Astrocyte of the spinal cord (primary cell): ENCODE measurements at regions not wholly inside any gene's neighbourhood (a gene's known extent, or its start where the extent isn't known, plus 50 kb on each side); places are given as distances from the start of the nearest gene placed in this dataset.
"Not testable (repeated sequence)": the region's sequence is repeated elsewhere in the genome, so short reads cannot be mapped to it uniquely, and the experiment has no call there.

Source experiments
- DNase-seq: peaks from one replicate; pipeline ENCODE4 v3.0.0; 2011; ENCODE audit warnings: low read depth, low spot score
- H3K4me3 ChIP-seq: 2 replicates; pipeline ENCODE4 v1.5.1; 2011; ENCODE audit warnings: low read depth, mild to moderate bottlenecking, low read length, moderate library complexity
- in situ Hi-C: cut with HindIII; loops from 2 replicates; pipeline ENCODE4 v1.10.0; 2017; ENCODE audit warnings: low sequenced_read_pairs
- TF ChIP-seq, protein P1 (sequence below): IDR thresholded peaks from 2 replicates; pipeline ENCODE4 v1.5.1; 2012; ENCODE audit warnings: low read depth, mild to moderate bottlenecking, low read length, inconsistent platforms

DNA sequence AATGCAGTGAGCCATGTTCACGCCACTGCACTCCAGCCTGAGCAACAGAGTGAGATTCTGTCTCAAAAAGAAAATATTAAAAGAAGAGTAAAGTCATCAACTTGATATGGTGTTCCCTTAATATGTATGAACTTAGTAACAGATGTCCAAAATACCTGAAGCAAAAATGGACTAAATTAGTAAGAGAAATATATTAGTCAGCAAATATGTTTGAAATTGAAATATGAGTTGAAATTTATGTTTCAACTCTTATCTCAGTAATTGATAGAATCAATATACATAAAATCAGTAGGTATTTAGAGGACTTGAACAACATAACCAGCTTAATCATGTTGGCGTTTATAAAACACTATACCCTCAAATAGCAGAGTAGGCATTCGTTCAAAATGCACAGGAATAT is 668.5 kb downstream of the ISL1 start:
- H3K4me3 ChIP-seq: no peak overlapping the region
- DNase-seq: no peak
- TF ChIP-seq, protein P1, sequence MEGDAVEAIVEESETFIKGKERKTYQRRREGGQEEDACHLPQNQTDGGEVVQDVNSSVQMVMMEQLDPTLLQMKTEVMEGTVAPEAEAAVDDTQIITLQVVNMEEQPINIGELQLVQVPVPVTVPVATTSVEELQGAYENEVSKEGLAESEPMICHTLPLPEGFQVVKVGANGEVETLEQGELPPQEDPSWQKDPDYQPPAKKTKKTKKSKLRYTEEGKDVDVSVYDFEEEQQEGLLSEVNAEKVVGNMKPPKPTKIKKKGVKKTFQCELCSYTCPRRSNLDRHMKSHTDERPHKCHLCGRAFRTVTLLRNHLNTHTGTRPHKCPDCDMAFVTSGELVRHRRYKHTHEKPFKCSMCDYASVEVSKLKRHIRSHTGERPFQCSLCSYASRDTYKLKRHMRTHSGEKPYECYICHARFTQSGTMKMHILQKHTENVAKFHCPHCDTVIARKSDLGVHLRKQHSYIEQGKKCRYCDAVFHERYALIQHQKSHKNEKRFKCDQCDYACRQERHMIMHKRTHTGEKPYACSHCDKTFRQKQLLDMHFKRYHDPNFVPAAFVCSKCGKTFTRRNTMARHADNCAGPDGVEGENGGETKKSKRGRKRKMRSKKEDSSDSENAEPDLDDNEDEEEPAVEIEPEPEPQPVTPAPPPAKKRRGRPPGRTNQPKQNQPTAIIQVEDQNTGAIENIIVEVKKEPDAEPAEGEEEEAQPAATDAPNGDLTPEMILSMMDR: no peak
- in situ Hi-C loops: no loop called here

DNA sequence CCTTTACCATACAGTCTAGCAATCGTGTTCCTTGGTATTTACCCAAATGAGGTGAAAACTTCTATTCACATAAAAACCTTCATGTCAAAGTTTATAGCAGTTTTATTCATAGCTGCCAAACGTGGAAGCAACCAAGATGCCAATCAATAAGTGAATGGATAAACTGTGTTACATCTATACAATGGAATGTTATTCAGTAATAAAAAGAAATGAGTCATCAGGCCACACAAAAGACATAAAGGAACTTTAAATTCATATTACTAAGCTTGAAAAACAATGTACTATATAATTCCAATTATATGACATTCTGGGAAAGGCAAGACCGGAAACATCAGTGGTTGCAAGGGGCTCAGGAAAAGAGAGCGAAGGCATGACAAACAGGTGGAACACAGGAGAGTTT is 679.9 kb downstream of the ISL1 start:
- in situ Hi-C loops: no loop called here
- no peak for DNase-seq
- H3K4me3 ChIP-seq: no peak overlapping the region
- TF ChIP-seq, protein P1: no peak

DNA sequence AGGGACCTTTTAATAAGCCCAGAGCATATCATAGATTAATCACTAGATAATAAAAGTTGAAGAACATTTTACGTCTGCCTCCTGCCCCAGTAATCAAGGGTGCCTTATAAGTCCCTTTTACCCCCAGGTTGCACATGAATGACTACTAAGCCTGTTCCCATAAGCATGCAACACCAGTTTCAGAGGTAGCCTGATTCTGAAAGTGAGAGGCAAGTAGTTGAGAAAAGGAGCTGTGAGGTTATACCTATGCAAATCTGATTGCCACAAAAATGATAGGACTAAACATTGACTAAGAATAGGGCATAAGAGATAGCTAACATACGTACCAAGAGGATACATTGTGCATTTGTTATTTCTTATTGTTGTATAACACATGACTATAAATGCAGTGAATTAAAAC is 681.9 kb downstream of the ISL1 start:
- H3K4me3 ChIP-seq: no peak overlapping the region
- no peak for DNase-seq
- TF ChIP-seq, protein P1: no peak
- in situ Hi-C loops: no loop called here

DNA sequence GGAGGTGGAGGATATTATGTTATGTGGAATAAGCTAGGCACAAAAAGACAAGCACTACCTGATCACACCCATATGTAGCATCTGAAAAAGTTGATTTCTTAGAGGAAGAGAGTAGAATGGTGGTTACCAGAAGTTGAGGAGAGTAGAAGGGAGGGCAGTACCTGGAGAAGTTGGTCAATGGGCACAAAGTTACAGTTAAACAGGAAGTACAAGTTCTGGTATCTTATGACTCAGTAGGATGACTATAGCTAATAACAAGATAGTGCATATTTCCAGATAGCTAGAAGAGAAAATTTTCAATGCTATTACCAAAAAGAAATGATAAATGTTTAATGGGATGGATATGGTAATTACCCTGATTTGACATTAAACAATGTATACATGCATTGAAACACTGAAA is 686.7 kb downstream of the ISL1 start:
- in situ Hi-C loops: no loop called here
- H3K4me3 ChIP-seq: no peak overlapping the region
- DNase-seq: no peak
- TF ChIP-seq, protein P1: no peak

DNA sequence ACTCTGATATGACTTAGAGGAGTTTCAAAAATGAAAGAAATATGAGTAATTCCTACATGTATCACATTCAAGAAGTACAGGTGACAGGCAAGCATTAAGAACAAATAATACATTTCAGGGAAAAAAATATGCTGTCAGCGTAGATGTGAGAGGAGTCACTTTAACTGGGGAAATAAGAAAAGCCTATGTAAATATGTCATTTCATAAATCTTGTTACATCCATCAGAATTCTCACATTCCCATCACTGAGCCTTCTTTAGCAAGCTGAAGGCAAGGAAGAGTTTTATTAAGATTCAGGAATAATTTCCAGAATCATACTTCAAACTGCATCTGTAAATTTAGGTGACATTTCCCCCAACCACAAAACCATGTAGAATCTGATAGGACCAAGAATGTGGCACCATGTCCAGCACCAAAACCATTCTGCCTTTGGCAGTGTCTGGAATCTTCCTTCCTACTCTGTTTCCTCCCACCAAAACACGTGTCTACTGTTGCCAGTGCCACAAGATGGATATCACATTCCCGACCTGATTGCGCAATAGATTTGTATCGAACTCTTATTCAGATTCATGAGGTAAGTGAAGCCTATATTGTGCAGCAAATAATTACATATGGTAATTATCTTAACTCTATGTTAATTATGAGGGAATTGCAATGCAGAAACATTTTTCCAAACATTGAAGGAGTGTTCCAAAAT is 690.9 kb downstream of the ISL1 start:
- DNase-seq: no peak
- H3K4me3 ChIP-seq: no peak overlapping the region
- in situ Hi-C loops: no loop called here
- TF ChIP-seq, protein P1: no peak

DNA sequence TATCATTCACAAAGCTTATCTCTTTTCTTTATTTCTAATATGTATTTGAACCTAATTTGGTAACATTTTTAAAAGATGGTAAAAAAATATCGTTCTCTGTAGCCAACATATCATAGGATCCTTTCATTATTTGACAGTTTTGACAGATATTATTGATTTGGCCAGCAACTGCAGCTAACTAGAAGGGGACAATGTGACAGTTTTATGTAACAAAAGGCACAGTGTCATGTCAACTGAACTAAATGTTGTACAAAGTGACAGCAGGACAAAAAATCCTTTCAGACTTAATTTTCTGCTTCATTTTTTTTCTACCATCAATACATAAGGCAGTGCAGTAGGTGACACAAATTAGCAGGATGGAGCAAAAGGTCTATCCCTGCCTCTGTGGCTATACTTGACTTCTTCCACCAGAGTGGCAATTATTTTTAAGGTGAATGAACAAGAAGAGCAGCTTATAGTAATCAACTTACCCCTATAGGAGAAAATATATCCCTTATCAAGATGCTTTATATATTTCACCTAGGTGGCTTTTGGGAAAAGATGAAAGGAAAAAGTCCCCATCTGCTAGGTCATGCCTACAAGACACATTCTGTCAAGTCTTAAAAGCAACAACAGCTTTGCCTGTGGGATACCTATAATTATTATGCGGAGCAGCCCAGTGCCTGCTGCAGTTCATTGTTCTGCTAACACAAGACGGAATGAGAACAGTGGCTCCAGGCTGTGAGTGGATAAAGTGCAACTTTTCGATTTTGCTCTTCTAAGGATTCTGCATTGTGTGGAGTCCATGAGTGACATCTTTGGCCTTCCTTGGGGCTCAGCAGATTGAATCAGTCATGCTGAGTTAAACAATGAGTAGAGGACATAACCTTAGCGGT is 694.9 kb downstream of the ISL1 start:
- H3K4me3 ChIP-seq: no peak overlapping the region
- TF ChIP-seq, protein P1: no peak
- in situ Hi-C loops: no loop called here

DNA sequence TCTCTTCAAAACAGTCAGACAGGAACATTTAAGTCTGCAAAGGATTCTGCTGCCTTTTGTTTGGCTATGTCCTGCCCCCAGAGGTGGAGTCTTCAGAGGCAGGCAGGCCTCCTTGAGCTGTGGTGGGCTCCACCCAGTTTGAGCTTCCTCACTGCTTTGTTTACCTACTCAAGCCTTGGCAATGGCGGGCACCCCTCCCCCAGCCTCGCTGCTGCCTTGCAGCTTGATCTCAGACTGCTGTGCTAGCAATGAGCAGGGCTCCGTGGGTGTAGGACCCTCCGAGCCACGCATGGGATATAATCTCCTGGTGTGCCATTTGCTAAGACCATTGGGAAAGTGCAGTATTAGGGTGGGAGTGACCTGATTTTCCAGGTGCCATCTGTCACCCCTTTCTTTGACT is 685.4 kb upstream of the ITGA1 start:
- H3K4me3 ChIP-seq, in situ Hi-C loops, DNase-seq: not testable (repeated sequence)

More for the DNA sequence above, 694.9 kb downstream of the ISL1 start:
- no peak for DNase-seq
